Activated CD4-positive, alpha-beta memory T cell treated with anti-CD3 and anti-CD28 coated beads for 36 hours (primary cell): ENCODE measurements at regions not wholly inside any gene's neighbourhood (a gene's known extent, or its start where the extent isn't known, plus 50 kb on each side); places are given as distances from the start of the nearest gene placed in this dataset.

Experiments used
- CTCF ChIA-PET: fragments of 350-600 bp; sonication (Branson Sonifier 250); formaldehyde crosslinking; loops from one replicate; lab custom pipeline; 2021; ENCODE audit warnings: antibody characterized with exemption, inconsistent platforms; lab: Charles Lee
- POLR2A ChIA-PET: fragments of 350-600 bp; sonication (Branson Sonifier 250); formaldehyde crosslinking; loops from one replicate; lab custom pipeline; 2021; ENCODE audit warnings: antibody characterized with exemption; lab: Charles Lee
- DNase-seq: peaks from one replicate; pipeline ENCODE4 v3.0.0-alpha.2; 2020
- H3K27ac Mint-ChIP-seq: one replicate; pipeline ENCODE4 v1.8.0; 2021; ENCODE audit warnings: mixed read lengths
- H3K27me3 Mint-ChIP-seq: one replicate; pipeline ENCODE4 v1.8.0; 2021; ENCODE audit warnings: mixed read lengths
- H3K36me3 Mint-ChIP-seq: one replicate; pipeline ENCODE4 v1.8.0; 2021; ENCODE audit warnings: mixed read lengths
- H3K4me1 Mint-ChIP-seq: one replicate; pipeline ENCODE4 v1.8.0; 2021; ENCODE audit warnings: low read depth, mixed read lengths
- H3K4me3 Mint-ChIP-seq: one replicate; pipeline ENCODE4 v1.8.0; 2021; ENCODE audit warnings: mild to moderate bottlenecking, mixed read lengths
- H3K9me3 Mint-ChIP-seq: one replicate; pipeline ENCODE4 v1.8.0; 2021; ENCODE audit warnings: mixed read lengths
- intact Hi-C: fragments of 100-400 bp; cut with micrococcal nuclease; formaldehyde crosslinking; loops from one replicate; pipeline ENCODE4 v1.15.1; 2023

- H3K27me3 Mint-ChIP-seq, result no peaks in the 10 kb centered on the region
- H3K36me3 Mint-ChIP-seq, result peaks cover 1% of the 10 kb centered on the region
- H3K4me3 Mint-ChIP-seq, result peak overlapping the region; percentile 60
- peak overlapping the region; percentile 93 for H3K27ac Mint-ChIP-seq
- H3K9me3 Mint-ChIP-seq, result no peaks in the 10 kb centered on the region
- intact Hi-C loops, result loop anchor here (1.0 to 5.0 kb wide), 16 partner anchors 18 to 849 kb away; partner anchors contain the start of genes DPH5 and SLC30A7
- DNase-seq, result peak; percentile 62
- H3K4me1 Mint-ChIP-seq, result peaks cover 74% of the 10 kb centered on the region
- ChIA-PET CTCF (interaction anchor here (0.7 to 11.0 kb wide), 21 partner anchors 11 to 394 kb away, joined by 3 to 242 read pairs (median 5); partner anchors contain the start of genes EXTL2, S1PR1 and SLC30A7), POLR2A (interaction anchor here (0.6 to 10.3 kb wide), 17 partner anchors 11 to 396 kb away, joined by 3 to 129 read pairs (median 4); partner anchors contain the start of genes EXTL2, S1PR1 and SLC30A7)
Measured at GRCh38 chr1:101290922-101291561, 54.2 kb downstream of the S1PR1 start.

- Mint-ChIP-seq H3K9me3 (no peaks in the 10 kb centered on the region), H3K27ac (peak overlapping the region; percentile 93), H3K4me3 (peak overlapping the region; percentile 54), H3K4me1 (peaks cover 72% of the 10 kb centered on the region), H3K27me3 (no peaks in the 10 kb centered on the region), H3K36me3 (peaks cover 4% of the 10 kb centered on the region)
- DNase-seq, result peak; percentile 83
- intact Hi-C loops, result loop anchor here (1.0 to 5.0 kb wide), 16 partner anchors 18 to 849 kb away; partner anchors contain the start of genes DPH5 and SLC30A7
- CTCF ChIA-PET, result interaction anchor here (1.0 to 11.0 kb wide), 15 partner anchors 12 to 395 kb away, joined by 3 to 242 read pairs (median 10); partner anchors contain the start of genes EXTL2, S1PR1 and SLC30A7
- POLR2A ChIA-PET, result interaction anchor here (0.7 to 10.3 kb wide), 14 partner anchors 18 to 397 kb away, joined by 3 to 129 read pairs (median 4); partner anchors contain the start of genes EXTL2 and S1PR1
Measured at GRCh38 chr1:101291562-101292380, 55.0 kb downstream of the S1PR1 start.

GRCh38 chr1:101293461-101294051 lies 56.7 kb downstream of the S1PR1 start:
- intact Hi-C loops, result loop anchor here (1.0 to 5.0 kb wide), 4 partner anchors 159 to 851 kb away; no protein-coding TSS in a partner anchor
- peak; percentile 82 for DNase-seq
- H3K36me3 Mint-ChIP-seq, result peaks cover 4% of the 10 kb centered on the region

GRCh38 chr1:101295209-101295608 lies 58.4 kb downstream of the S1PR1 start:
- ChIA-PET POLR2A (interaction anchor here (1.5 kb wide), 1 partner anchor 59 kb away, joined by 9 read pairs; the partner anchor contains the start of gene S1PR1), CTCF (interaction anchor here (0.8 to 2.5 kb wide), 3 partner anchors 14 to 62 kb away, joined by 3 to 15 read pairs (median 8); no protein-coding TSS in a partner anchor)
- Mint-ChIP-seq H3K36me3 (peaks cover 4% of the 10 kb centered on the region), H3K4me1 (peaks cover 76% of the 10 kb centered on the region), H3K4me3 (no peak overlapping the region), H3K27me3 (no peaks in the 10 kb centered on the region), H3K9me3 (no peaks in the 10 kb centered on the region), H3K27ac (no peak overlapping the region)
- intact Hi-C loops, result no loop called here
- no peak for DNase-seq

More at GRCh38 chr1:101293461-101294051, 56.7 kb downstream of the S1PR1 start:
- ChIA-PET CTCF (interaction anchor here (0.6 to 11.0 kb wide), 10 partner anchors 16 to 399 kb away, joined by 3 to 242 read pairs (median 4); partner anchors contain the start of genes EXTL2 and S1PR1), POLR2A (interaction anchor here (0.6 to 10.3 kb wide), 11 partner anchors 9 to 399 kb away, joined by 3 to 129 read pairs (median 4); partner anchors contain the start of genes EXTL2 and S1PR1)
- Mint-ChIP-seq H3K27me3 (no peaks in the 10 kb centered on the region), H3K9me3 (no peaks in the 10 kb centered on the region), H3K4me1 (peaks cover 80% of the 10 kb centered on the region), H3K27ac (peak overlapping the region; percentile 78), H3K4me3 (peak overlapping the region; percentile 33)

GRCh38 chr1:101298663-101299062 lies 61.8 kb downstream of the S1PR1 start:
- no peak for DNase-seq
- no peaks in the 10 kb centered on the region for H3K27me3 Mint-ChIP-seq
- intact Hi-C loops, result no loop called here
- no peaks in the 10 kb centered on the region for H3K9me3 Mint-ChIP-seq
- peaks cover 59% of the 10 kb centered on the region for H3K4me1 Mint-ChIP-seq
- POLR2A ChIA-PET, result interaction anchor here (1.0 kb wide), 1 partner anchor 11 kb away, joined by 4 read pairs; no protein-coding TSS in a partner anchor
- H3K27ac Mint-ChIP-seq, result peak overlapping the region; percentile 38
- CTCF ChIA-PET, result interaction anchor here (2.1 to 6.5 kb wide), 3 partner anchors 10 to 59 kb away, joined by 7 to 51 read pairs (median 20); no protein-coding TSS in a partner anchor
- peaks cover 3% of the 10 kb centered on the region for H3K36me3 Mint-ChIP-seq
- H3K4me3 Mint-ChIP-seq, result no peak overlapping the region

- peaks cover 3% of the 10 kb centered on the region for H3K36me3 Mint-ChIP-seq
- no peak for DNase-seq
- intact Hi-C loops, result no loop called here
- ChIA-PET CTCF (interaction anchor here (2.1 to 6.5 kb wide), 3 partner anchors 11 to 59 kb away, joined by 7 to 51 read pairs (median 20); no protein-coding TSS in a partner anchor), POLR2A (no interaction called here)
- no peaks in the 10 kb centered on the region for H3K9me3 Mint-ChIP-seq
- no peaks in the 10 kb centered on the region for H3K27me3 Mint-ChIP-seq
- H3K4me1 Mint-ChIP-seq, result peaks cover 55% of the 10 kb centered on the region
- no peak overlapping the region for H3K27ac Mint-ChIP-seq
- H3K4me3 Mint-ChIP-seq, result no peak overlapping the region
Measured at GRCh38 chr1:101299141-101299540, 62.3 kb downstream of the S1PR1 start.

- intact Hi-C loops, result no loop called here
- H3K4me1 Mint-ChIP-seq, result peaks cover 55% of the 10 kb centered on the region
- CTCF ChIA-PET, result interaction anchor here (0.7 to 6.5 kb wide), 6 partner anchors 10 to 392 kb away, joined by 3 to 51 read pairs (median 5); no protein-coding TSS in a partner anchor
Measured at GRCh38 chr1:101299710-101300109, 62.9 kb downstream of the S1PR1 start.

GRCh38 chr1:101300916-101301315 lies 64.1 kb downstream of the S1PR1 start:
- CTCF ChIA-PET, result interaction anchor here (1.1 to 6.5 kb wide), 4 partner anchors 9 to 57 kb away, joined by 3 to 51 read pairs (median 14); no protein-coding TSS in a partner anchor
- no peak overlapping the region for H3K4me3 Mint-ChIP-seq
- H3K9me3 Mint-ChIP-seq, result no peaks in the 10 kb centered on the region
- intact Hi-C loops, result no loop called here
- POLR2A ChIA-PET, result interaction anchor here (1.2 kb wide), 1 partner anchor 9 kb away, joined by 4 read pairs; no protein-coding TSS in a partner anchor
- H3K27ac Mint-ChIP-seq, result no peak overlapping the region
- no peaks in the 10 kb centered on the region for H3K27me3 Mint-ChIP-seq
- DNase-seq, result no peak
- peaks cover 43% of the 10 kb centered on the region for H3K4me1 Mint-ChIP-seq
- H3K36me3 Mint-ChIP-seq, result peaks cover 3% of the 10 kb centered on the region

More at GRCh38 chr1:101299710-101300109, 62.9 kb downstream of the S1PR1 start:
- H3K27ac Mint-ChIP-seq, result peak overlapping the region; percentile 31
- POLR2A ChIA-PET, result interaction anchor here (1.2 kb wide), 1 partner anchor 10 kb away, joined by 4 read pairs; no protein-coding TSS in a partner anchor
- no peak for DNase-seq
- H3K36me3 Mint-ChIP-seq, result peaks cover 3% of the 10 kb centered on the region
- H3K9me3 Mint-ChIP-seq, result no peaks in the 10 kb centered on the region
- no peak overlapping the region for H3K4me3 Mint-ChIP-seq
- no peaks in the 10 kb centered on the region for H3K27me3 Mint-ChIP-seq

- CTCF ChIA-PET, result interaction anchor here (1.1 to 6.5 kb wide), 4 partner anchors 8 to 57 kb away, joined by 3 to 51 read pairs (median 14); no protein-coding TSS in a partner anchor
- Mint-ChIP-seq H3K27ac (no peak overlapping the region), H3K4me1 (peaks cover 37% of the 10 kb centered on the region), H3K4me3 (no peak overlapping the region), H3K9me3 (no peaks in the 10 kb centered on the region), H3K27me3 (no peaks in the 10 kb centered on the region), H3K36me3 (no peaks in the 10 kb centered on the region)
- intact Hi-C loops, result no loop called here
- DNase-seq, result no peak
- POLR2A ChIA-PET, result interaction anchor here (1.1 kb wide), 1 partner anchor 8 kb away, joined by 3 read pairs; no protein-coding TSS in a partner anchor
Measured at GRCh38 chr1:101301446-101302057, 64.7 kb downstream of the S1PR1 start.

- no peak overlapping the region for H3K27ac Mint-ChIP-seq
- H3K27me3 Mint-ChIP-seq, result no peaks in the 10 kb centered on the region
- peaks cover 36% of the 10 kb centered on the region for H3K4me1 Mint-ChIP-seq
- intact Hi-C loops, result no loop called here
- no peaks in the 10 kb centered on the region for H3K36me3 Mint-ChIP-seq
- POLR2A ChIA-PET, result interaction anchor here (0.6 to 1.1 kb wide), 2 partner anchors 9 to 673 kb away, joined by 3 read pairs; no protein-coding TSS in a partner anchor
- CTCF ChIA-PET, result interaction anchor here (1.1 to 6.5 kb wide), 4 partner anchors 7 to 65 kb away, joined by 3 to 51 read pairs (median 6); no protein-coding TSS in a partner anchor
- DNase-seq, result no peak
- no peak overlapping the region for H3K4me3 Mint-ChIP-seq
- H3K9me3 Mint-ChIP-seq, result no peaks in the 10 kb centered on the region
Measured at GRCh38 chr1:101302831-101303511, 66.2 kb downstream of the S1PR1 start.
